NCI-H526 treated with DMSO at 0.1 percent for 48 hours (cell line): ENCODE measurements at regions not wholly inside any gene's neighbourhood (a gene's known extent, or its start where the extent isn't known, plus 50 kb on each side); places are given as distances from the start of the nearest gene placed in this dataset.
"Not testable (repeated sequence)": the region's sequence is repeated elsewhere in the genome, so short reads cannot be mapped to it uniquely, and the experiment has no call there.

ENCODE experiments used
- DNase-seq: peaks from one replicate; lab custom pipeline; 2025; lab: John Stamatoyannopoulos, UW

GRCh38 chr18:56316727-56317126, 321.7 kb downstream of the TXNL1 start:
- no peak for DNase-seq

- no peak for DNase-seq
Observed at GRCh38 chr18:56315363-56315762, 323.0 kb downstream of the TXNL1 start.

GRCh38 chr18:56314396-56314795, 324.0 kb downstream of the TXNL1 start:
- no peak for DNase-seq

GRCh38 chr18:56312551-56313335, 325.6 kb downstream of the TXNL1 start:
- DNase-seq: no peak

- DNase-seq: no peak
Observed at GRCh38 chr18:56309104-56309503, 329.3 kb downstream of the TXNL1 start.

GRCh38 chr18:56307354-56308170, 330.8 kb downstream of the TXNL1 start:
- DNase-seq: peak; percentile 19

- no peak for DNase-seq
Observed at GRCh38 chr18:56306797-56307196, 331.6 kb downstream of the TXNL1 start.

- DNase-seq: no peak
Observed at GRCh38 chr18:56305583-56305982, 332.8 kb downstream of the TXNL1 start.

GRCh38 chr18:56302156-56302555, 336.2 kb downstream of the TXNL1 start:
- DNase-seq: no peak

GRCh38 chr18:56299740-56300139, 338.7 kb downstream of the TXNL1 start:
- DNase-seq: no peak

- DNase-seq: no peak
Observed at GRCh38 chr18:56298935-56299334, 339.5 kb downstream of the TXNL1 start.

GRCh38 chr18:56296381-56296780, 342.0 kb downstream of the TXNL1 start:
- no peak for DNase-seq

- no peak for DNase-seq
Observed at GRCh38 chr18:56294484-56295183, 343.8 kb downstream of the TXNL1 start.

- no peak for DNase-seq
Observed at GRCh38 chr18:56291294-56291693, 347.1 kb downstream of the TXNL1 start.

GRCh38 chr18:56289381-56289780, 349.0 kb downstream of the TXNL1 start:
- DNase-seq: no peak

- DNase-seq: no peak
Observed at GRCh38 chr18:56286775-56287325, 351.5 kb downstream of the TXNL1 start.

- DNase-seq: no peak
Observed at GRCh38 chr18:56285387-56286065, 352.9 kb downstream of the TXNL1 start.

- no peak for DNase-seq
Observed at GRCh38 chr18:56284319-56284718, 354.1 kb downstream of the TXNL1 start.

GRCh38 chr18:56283316-56283715, 355.1 kb downstream of the TXNL1 start:
- DNase-seq: no peak

GRCh38 chr18:56282234-56283104, 355.9 kb downstream of the TXNL1 start:
- DNase-seq: no peak

- not testable (repeated sequence) for DNase-seq
Observed at GRCh38 chr18:56279816-56280215, 358.6 kb downstream of the TXNL1 start.
